ENCODE measurements at regions not wholly inside any gene's neighbourhood (a gene's known extent, or its start where the extent isn't known, plus 50 kb on each side); places are given as distances from the start of the nearest gene placed in this dataset.

DNA sequence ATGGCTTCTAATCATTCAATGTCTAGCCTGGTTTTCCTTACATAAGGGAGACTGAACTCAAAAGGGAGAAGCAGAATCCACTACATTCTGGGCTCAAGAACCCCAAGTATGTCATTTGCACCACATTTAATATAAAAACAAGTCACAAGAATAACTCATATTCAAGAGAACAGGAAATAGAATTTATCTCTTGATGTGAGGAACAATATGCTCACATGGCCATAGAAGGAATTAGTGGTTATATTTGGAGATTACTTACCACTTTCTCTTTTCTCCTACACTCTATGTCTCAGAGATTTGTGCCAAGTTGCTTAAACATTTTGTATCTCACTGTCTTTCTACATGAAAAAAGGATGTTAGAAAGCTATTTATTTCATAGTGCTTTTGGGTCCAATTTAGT is 922.6 kb upstream of the PABPC4L start:
- no peaks in the 10 kb centered on the region for H3K27me3 ChIP-seq
- H3K4me3 ChIP-seq = no peak overlapping the region
- DNase-seq (no peak), ATAC-seq (ENCODE audit: low FRiP score in 2 of 2) (no peak)
- no peak overlapping the region for H3K27ac ChIP-seq
- no peaks in the 10 kb centered on the region for H3K9me3 ChIP-seq
- TF ChIP-seq POLR2AphosphoS5 (IDR thresholded peaks at IDR 0.05) (no peak), CTCF (IDR thresholded peaks at IDR 0.05) (no peak), POLR2A (IDR thresholded peaks at IDR 0.05) (no peak), EP300 (IDR thresholded peaks at IDR 0.05) (no peak)
- H3K4me1 ChIP-seq = no peaks in the 10 kb centered on the region
- no peaks in the 10 kb centered on the region for H3K36me3 ChIP-seq

DNA sequence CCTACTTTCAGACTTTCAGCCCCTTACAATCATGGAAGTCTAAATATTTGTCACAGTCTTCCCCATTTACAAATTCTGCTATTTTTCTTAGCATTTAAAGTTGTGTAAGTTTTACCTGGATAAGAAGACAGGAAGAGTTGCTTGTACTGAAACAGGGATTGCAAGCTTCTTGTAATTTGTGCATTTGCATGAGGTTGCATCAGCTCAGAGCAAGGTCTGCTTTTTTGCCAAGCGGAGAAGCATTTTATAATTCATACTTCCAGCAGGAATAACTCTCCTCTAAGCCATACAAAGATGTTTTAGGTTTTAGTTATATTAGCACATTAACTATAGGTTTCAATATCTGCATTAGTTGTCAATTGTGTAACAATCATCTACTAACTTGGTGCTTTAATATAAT is 922.0 kb upstream of the PABPC4L start:
- Histone ChIP-seq H3K27ac (no peak overlapping the region), H3K27me3 (no peaks in the 10 kb centered on the region), H3K4me3 (no peak overlapping the region), H3K9me3 (no peaks in the 10 kb centered on the region), H3K36me3 (no peaks in the 10 kb centered on the region), H3K4me1 (no peaks in the 10 kb centered on the region)
- TF ChIP-seq EP300 (IDR thresholded peaks at IDR 0.05) (no peak), POLR2AphosphoS5 (IDR thresholded peaks at IDR 0.05) (no peak), POLR2A (IDR thresholded peaks at IDR 0.05) (no peak), CTCF (IDR thresholded peaks at IDR 0.05) (no peak)
- DNase-seq (no peak), ATAC-seq (ENCODE audit: low FRiP score in 2 of 2) (no peak)
- WGBS, 2 donors = 88 to 100% methylated on average over 1 of the region's 1 CpG

DNA sequence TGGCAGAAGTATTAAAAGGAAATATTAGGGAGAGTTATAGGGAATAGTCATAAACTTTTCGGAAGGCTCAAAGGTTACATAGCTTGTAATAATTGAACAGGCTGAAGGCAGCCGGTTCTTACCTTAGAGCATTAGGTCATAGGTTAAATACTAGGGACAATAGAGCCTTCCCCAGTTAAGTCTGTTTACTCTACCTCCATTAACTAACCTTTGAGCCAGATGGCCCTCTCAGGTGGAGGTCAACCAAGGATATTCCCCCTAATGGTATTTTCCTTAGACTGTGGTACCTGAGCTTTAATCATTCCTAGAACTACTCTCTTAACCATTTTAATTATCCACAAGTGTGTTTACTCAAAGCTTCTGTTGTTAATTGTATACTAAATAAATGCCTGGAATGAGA is 920.9 kb upstream of the PABPC4L start:
- Histone ChIP-seq H3K9me3 (no peaks in the 10 kb centered on the region), H3K27me3 (no peaks in the 10 kb centered on the region), H3K36me3 (no peaks in the 10 kb centered on the region), H3K27ac (no peak overlapping the region), H3K4me3 (no peak overlapping the region), H3K4me1 (no peaks in the 10 kb centered on the region)
- DNase-seq (no peak), ATAC-seq (ENCODE audit: low FRiP score in 2 of 2) (no peak)
- WGBS, 2 donors = 70 to 85% methylated on average over 2 of the region's 2 CpGs
- no peak for TF ChIP-seq EP300 (IDR thresholded peaks at IDR 0.05)

DNA sequence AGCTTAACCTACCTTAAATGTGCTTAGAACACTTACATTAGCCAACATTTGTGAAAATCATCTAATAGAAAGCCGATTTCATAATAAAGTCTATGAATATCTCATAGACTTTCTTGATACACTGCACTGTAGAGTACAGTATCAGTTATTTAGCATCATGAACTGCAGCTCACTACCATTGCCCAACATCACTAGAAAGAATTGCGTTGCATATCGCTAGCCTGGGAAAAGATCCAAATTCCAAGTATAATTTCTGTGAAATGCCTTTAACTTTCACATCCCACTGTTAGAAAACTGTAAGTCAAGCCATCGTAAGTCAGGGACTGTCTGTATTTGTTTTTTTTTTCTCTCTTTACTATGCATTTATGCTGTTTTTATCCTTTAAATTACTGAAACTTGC is 918.6 kb upstream of the PABPC4L start:
- WGBS, 2 donors = 66 to 75% methylated on average over 4 of the region's 4 CpGs
- Histone ChIP-seq H3K27me3 (no peaks in the 10 kb centered on the region), H3K4me3 (no peak overlapping the region), H3K4me1 (no peaks in the 10 kb centered on the region), H3K9me3 (no peaks in the 10 kb centered on the region), H3K36me3 (no peaks in the 10 kb centered on the region), H3K27ac (no peak overlapping the region)
- DNase-seq = no peak
- TF ChIP-seq EP300 (IDR thresholded peaks at IDR 0.05) (no peak), POLR2A (IDR thresholded peaks at IDR 0.05) (no peak), CTCF (IDR thresholded peaks at IDR 0.05) (no peak)
- no peak for ATAC-seq (ENCODE audit: low FRiP score in 2 of 2)

- no peak for TF ChIP-seq EP300 (IDR thresholded peaks at IDR 0.05)
- TF ChIP-seq CTCF (IDR thresholded peaks at IDR 0.05) = no peak
- no peak for TF ChIP-seq POLR2A (IDR thresholded peaks at IDR 0.05)
- no peak for TF ChIP-seq POLR2AphosphoS5 (IDR thresholded peaks at IDR 0.05)
- WGBS, 2 donors = 31 to 34% methylated on average over 2 of the region's 2 CpGs
- H3K4me3 ChIP-seq = no peak overlapping the region
- no peak for DNase-seq
- H3K27ac ChIP-seq = no peak overlapping the region
- H3K9me3 ChIP-seq = peaks cover 0 to 4% (median 0%) of the 10 kb centered on the region in 4 donors
- no peak for ATAC-seq (ENCODE audit: low FRiP score in 2 of 2)
- no peaks in the 10 kb centered on the region for H3K4me1 ChIP-seq
- H3K36me3 ChIP-seq = no peaks in the 10 kb centered on the region
- H3K27me3 ChIP-seq = no peaks in the 10 kb centered on the region
Observed at GRCh38 chr4:135114079-135114478, 912.5 kb upstream of the PABPC4L start.

Data from upper lobe of left lung (tissue), 6 donors.